Iris pigment epithelial cell (primary cell): ENCODE measurements at regions not wholly inside any gene's neighbourhood (a gene's known extent, or its start where the extent isn't known, plus 50 kb on each side); places are given as distances from the start of the nearest gene placed in this dataset.
"Not testable (repeated sequence)": the region's sequence is repeated elsewhere in the genome, so short reads cannot be mapped to it uniquely, and the experiment has no call there.

Experiments
- DNase-seq: peaks from one replicate; pipeline ENCODE4 v3.0.0-alpha.2; 2011; ENCODE audit warnings: low read depth

DNA sequence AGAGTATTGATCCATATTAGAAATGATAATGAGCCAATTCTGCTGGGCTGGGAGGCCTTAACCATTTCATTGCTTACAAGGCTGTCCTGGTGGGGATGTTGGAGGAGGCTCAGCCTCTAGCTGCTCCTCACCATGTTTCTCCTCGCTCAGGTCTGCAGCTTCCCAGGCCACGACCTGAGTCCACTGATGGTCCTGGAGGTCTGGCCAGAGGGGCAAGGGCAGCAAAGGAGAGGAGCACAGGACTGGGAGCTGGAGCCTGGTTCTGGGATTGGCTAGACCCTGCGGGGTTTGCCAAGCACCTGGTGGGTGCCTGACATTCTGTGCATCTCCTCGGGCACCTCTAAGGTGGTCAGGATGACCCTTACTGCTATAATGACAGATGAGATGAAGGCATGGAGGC lies 92.6 kb downstream of the KIF26A start:
- DNase-seq = no peak

DNA sequence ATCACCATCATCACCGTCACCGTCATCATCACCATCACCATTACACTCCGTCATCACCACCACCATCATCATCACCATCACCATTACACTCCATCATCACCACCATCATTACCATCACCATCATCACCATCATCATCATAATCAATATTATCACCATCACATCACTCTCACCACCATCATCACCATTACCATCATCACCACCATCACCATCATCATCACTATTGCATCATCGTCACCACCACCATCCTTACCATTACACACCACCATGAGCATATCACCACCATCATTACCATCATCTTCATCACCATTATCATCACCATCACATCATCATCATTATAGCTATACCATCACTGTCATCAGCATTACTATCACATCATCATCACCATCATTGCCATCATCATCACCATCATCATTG lies 93.7 kb downstream of the KIF26A start:
- no peak for DNase-seq

DNA sequence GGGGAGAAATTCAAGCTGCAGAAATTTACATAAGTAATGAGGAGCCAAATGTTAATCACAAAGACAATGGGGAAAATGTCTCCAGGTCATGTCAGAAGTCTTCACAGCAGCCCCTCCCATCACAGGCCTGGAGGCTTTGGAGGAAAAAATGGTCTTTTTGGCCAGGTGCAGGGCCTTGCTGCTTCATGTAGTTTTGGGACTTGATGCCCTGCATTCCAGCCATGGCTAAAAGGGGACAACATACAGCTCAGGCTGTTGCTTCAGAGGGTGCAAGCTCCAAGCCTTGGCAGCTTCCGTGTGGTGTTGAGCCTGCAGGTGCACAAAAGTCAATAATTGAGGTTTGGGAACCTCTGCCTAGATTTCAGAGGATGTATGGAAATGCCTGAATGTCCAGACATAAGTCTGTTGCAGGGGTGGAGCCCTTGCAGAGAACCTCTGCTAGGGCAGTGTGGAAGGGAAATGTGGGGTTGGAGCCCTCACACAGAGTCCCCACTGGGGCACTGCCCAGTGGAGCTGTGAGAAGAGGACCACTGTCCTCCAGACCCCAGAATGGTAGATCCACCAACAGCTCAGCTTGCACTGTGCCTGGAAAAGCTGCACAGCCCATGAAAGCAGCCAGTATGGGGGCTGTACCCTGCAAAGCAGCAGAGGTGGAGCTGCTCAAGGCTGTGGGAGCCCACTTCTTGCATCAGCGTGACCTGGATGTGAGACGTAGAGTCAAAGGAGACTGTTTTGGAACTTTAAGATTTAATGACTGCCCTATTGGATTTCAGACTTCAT lies 95.8 kb downstream of the KIF26A start:
- DNase-seq = not testable (repeated sequence)

DNA sequence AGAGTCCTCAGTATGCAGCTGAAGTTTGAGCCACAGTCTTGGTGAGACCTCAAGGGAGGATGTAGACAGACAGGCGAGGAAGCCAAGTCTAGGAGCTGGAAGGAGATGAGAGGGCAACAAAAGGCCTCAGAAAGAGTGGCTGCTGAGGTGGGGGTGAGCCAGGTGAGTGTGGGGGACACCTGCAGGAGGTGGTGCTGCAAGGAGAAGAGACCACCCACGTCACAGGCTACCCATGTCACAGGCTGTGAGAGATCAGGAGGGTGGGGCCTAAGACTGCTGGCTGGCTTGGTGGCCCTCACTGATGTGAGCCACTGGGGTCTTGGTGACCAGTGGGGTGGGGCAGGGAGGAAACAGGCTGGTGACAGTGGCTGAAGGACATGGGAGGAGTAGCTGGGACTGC lies 97.3 kb downstream of the KIF26A start:
- DNase-seq = no peak

DNA sequence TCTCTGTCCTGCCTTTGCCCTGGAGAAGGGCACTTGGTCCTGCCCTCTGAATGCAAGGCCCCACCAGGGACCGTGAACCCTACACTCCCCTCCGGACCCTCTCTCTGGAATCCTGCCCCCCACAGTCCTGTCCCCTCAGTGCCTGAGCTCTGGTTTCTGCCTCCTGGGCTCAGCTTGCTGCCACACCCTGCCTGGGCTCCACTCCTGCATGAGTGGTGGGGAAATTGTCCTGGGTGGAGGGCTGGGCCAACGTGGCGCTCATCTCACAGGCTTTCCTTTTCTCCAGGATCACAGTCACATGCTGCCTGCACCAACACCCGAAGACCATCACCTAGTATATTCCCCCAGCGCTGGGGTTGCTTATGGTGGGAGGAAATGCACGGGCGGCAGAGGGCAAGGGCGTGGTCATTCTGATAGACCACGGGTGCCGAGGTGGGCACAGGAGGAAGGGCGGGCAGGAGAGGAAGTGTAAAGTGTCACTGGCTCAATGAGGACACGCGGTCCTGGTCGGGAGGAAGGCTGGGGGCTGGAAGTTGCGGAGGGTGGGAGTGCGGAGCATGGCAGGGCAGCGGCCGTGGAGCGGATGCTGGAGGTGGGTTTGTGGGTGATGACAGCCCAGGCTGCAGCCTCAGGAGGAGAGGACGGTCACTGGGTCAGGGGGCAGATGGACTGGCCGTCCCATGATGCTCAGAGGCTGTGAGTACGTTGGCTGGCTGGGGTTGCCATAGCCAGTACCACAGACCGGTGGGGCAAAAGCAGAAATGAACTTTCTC lies 99.5 kb downstream of the KIF26A start:
- no peak for DNase-seq

DNA sequence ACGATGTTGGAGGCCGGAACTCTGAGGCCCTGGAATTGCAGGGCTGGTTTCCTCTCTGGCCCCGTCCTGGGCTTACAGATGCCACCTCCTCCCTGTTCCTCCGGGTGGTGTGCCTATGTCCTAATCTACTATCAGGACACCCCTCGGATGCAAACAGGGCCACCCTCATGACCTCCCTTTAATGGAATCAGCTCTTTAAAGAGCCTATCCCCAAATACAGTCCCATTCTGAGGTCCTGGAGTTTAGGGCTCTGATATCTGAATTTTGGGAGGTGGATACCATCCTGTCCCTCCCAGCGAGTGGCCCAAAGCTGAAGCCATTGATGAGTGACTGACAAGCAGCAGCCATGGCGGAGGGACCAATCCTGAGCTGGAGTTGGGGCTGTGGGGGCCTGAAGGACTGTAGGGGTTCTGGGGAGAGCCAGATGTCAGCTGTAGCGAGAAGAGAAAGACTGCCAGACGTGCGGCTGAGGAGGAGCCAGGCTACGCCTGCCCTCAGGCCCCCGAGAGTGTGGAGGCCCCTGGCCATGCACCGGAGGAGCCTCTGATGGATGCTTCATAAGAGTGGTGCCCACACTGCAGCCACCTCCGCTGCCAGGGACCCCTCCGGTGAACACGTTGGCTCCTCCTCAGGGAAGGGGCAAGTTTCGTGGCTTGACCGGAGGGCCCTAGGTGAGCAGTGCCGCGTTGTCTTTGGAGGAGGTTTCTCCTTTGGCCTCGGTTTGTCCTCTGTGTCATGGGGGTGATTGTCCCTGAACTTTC lies 100.2 kb downstream of the KIF26A start:
- no peak for DNase-seq

DNA sequence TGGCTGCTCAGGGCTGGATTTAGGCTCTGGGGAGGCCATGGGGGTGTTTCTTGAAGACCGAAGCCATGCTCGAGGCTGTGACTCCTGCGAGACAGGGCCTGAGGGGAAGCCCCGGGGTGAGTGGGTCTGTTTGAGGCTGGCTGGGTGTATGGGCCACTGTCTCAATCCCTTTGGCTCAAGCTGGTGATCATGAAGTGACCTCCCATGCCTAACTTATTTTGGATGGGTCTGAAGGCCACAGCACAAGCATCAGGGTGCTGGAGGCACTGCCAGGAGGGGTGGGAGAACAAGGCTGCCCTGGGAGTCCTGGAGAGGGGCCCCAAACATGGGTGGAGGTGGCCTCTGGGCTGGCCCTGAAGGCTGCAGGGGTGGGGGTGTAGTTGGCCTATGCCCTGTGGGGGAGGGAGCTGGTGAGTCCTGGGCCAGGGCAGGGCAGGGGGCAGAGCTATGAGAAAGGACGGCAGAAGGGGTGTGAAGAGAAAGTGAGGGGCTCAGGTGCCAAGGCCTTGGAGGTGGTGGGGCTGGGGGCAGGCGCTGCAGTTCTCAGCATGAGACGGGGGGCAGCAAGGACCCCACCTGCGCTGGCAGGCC lies 100.9 kb downstream of the KIF26A start:
- no peak for DNase-seq

DNA sequence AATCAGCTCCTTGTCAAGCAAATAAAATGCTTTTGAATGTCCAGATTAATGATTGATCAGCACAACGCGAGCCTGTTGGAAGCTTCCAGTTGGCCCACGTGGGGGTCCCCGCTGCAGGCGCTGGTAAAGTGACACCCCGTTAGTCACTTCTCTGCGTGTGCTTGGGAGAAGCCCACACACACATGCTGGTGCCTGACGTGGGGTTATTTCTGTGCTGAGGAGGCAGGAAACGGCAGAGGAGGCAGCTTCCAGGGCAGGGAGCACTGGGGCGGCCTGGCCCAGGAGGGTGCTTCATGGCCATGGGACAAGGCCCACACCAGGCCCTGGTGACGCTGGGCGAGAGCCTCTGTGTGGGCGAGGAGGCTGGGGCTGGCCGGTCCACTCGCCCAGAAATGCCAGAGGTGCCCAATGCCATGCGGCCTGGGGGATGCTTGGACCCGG lies 101.5 kb downstream of the KIF26A start:
- DNase-seq = no peak

DNA sequence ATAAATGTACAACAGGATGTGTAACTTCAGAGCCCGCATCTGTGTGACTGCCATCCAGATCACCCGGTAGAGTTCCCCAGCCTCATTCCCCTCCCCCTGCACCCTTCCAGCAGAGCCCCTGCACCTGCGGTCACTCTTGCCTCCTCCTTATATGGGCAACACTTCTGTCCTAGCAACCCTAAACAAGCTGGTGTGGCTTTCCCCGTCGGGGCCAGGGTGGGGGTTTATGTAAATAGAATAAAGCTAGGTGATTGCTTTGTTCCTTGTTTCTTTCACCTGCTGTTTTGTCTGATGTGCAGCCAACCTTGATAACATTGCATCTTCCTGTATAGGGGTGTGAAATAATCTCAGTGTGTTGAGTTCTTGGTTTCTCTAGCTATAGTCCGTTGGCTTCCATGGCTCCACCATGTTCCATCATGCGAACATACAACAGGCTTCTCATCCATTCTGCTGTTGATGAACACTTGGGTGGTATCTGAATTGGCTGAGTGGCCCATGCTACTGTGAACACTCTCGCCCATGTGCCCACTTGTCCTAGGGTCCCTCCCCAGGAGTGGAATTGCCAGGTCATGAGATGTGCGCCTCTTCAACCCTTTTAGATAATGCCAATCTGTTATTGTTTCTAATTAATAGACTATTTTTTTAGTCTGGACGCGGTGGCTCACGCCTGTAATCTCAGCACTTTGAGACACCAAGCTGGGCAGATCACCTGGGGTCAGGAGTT lies 102.2 kb downstream of the KIF26A start:
- no peak for DNase-seq

DNA sequence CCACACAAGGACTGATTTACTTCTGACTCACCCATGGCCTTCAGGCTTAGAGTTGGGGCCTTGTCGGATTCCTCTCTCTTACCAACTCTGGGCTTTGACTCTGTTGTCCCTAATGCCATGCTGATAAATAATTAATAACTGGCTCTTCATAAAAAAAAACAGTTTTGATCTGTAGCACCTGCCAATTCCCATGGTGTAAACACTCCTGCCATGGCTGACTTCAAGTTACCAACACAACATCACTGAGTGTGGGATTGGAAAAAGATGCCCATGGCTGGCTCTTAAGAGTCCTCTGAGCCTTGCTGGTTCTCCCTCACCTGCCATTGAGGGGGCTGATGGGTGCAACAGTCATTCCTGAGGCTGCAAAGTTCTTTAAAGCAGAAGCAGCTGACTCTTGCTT lies 104.8 kb downstream of the KIF26A start:
- no peak for DNase-seq

DNA sequence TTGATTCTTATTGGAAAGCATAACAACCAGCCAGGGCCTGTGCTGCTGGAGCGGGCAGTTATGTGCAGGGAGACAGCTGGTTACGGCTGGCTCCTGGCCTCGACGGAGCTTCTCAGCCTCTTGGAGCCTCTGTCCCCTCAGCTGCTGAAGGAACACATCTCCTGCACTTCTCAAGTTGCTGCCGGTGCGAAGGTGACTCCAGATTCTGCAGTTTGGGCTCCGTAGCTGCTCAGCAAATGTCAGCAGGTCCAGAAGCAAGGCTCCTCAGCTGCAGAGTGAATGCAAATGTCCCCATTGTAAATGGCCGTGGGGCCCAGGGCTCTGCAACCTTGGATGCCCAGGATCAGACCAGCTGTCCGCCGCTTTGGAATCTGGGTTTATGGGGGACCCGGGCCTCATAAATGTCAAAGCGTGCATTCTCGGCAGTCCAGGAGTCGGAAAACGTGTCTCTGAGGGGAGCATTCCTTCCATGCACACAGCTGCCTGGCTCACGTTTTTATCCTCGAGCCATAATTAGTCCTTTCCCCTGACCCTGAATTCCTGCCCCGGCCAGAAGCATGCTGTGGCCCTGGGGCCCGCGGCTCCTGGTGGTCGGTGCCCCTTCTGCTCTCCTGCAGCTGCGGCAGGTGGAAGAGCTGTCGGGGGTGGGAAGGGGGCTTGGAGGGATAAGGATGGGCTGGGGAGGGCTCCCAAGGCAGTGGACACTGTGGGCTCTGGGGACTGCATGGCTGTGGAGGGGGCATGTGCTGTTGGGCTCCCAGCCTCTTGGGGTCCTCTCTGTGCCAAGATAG lies 106.0 kb downstream of the KIF26A start:
- DNase-seq = no peak

DNA sequence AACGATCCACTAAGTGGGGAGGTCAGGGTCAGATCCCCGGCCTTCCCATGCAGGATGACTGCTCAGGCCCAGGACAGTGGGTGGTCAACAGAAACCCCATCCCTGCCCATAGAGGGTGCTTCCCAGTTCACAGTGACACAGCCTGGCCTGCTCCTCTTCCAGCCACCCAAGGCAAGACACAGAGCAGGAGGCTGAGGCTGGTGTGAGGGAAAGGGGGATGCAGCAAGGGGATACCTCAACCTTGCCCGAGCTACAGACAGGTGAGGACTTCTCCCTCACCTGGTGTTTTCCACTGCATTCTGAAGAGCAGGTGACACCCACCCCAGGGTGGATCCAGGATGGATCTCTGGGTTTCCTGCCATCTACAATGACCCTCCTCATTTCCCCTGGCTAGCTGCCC lies 106.7 kb downstream of the KIF26A start:
- DNase-seq = no peak

DNA sequence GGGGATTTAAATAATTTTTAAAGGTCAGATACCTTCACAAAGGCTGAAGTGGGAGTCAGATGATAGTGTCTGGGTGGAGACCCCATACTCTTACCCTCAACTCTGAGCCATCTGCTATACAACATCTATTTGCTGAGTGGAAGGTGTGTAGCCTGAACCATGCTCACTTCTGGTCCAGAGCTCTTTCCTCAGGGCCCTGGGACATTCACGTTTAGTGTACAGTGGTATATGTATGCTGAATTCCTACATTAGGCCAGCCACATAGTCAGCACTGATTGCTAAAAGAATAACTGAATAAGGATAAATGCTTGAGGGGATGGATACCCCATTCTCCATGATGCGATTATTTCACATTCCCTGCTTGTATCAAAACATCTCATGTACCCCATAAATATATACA lies 107.3 kb downstream of the KIF26A start:
- no peak for DNase-seq

DNA sequence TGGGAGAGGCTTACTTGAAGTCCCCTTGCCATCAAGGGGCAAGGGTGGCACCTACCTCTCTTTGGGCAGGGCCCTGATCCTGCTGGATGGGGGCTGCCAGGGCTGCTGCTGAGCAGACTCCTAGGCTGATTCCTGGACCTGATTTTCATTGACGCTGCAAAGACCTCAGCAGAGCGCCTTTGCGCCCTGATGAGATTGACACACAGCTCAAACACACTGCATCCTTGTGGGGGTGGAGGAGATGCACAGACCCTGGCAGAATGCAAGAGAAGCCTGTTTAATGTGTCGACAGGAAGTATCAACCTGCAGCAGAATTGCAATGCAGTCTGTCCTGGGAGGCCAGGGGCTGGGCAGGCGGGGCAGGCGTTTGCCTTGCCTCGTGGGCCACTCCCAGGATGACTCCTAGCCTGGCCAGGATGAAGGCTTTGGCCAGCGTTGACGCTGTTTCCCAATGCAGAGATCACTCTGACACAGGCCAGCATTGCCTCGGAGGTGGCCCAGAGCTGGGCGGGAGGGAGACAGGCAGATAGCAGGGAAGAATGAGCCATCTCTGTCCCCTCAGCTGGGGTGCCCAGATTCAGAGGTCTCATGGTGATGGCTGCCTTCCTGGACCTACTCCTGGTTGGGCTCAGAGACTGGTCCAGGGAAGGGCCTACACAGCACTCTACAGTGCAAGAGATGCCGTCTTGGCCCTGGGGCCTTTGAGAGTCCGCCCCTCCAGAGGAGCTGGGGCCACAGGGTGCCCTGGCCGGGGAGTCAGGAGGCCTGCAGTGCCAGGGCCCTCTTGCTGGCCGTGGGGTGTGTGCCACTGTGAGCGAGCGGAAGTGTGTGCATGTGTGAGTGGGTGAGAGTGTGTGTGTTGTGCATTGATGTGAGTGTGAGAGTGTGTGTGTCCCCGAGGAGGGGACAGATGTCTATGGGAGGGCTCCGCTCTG lies 108.3 kb downstream of the KIF26A start:
- DNase-seq = no peak

DNA sequence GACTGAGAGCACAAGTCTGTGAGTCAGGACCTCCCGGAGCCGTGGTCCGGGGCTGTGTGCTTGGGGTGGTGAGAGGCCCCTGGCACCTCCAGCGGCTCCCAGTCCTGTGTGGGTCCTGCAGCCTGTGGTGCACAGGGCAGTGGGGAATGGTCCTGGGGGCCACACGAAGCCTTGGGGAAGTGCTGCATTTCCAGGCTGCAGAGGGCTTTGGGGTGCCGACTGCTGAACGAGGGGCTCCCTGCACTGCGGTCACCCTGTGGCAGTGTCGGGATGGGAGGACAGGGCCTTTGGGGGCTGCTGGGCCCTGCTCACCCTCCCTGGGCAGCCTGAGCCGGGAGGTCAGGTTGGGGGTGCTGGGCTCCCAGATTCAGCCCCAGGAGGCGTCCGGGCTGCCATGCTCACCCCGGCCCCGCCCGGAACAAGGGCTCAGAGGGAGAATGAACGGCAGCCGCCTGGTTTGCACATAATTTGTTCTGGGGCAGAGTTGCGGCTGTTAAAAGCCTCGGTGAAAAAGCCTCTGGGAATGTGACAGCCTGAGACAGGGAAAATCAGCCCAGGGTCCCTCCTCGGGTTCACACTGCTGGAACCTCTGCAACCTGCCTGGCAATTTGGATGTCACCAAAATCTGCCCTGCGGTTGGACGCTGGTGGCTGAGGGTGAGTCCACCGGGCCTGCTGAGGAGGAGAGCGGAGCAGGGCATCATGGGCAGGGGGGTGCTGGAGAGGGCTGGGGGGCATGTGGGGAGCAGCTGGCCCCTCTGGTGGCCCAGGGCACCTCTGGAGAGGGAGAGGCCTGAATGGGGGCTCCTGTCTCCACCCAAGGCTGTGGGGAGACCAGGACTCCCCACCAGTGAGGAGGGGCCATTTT lies 109.2 kb downstream of the KIF26A start:
- no peak for DNase-seq

DNA sequence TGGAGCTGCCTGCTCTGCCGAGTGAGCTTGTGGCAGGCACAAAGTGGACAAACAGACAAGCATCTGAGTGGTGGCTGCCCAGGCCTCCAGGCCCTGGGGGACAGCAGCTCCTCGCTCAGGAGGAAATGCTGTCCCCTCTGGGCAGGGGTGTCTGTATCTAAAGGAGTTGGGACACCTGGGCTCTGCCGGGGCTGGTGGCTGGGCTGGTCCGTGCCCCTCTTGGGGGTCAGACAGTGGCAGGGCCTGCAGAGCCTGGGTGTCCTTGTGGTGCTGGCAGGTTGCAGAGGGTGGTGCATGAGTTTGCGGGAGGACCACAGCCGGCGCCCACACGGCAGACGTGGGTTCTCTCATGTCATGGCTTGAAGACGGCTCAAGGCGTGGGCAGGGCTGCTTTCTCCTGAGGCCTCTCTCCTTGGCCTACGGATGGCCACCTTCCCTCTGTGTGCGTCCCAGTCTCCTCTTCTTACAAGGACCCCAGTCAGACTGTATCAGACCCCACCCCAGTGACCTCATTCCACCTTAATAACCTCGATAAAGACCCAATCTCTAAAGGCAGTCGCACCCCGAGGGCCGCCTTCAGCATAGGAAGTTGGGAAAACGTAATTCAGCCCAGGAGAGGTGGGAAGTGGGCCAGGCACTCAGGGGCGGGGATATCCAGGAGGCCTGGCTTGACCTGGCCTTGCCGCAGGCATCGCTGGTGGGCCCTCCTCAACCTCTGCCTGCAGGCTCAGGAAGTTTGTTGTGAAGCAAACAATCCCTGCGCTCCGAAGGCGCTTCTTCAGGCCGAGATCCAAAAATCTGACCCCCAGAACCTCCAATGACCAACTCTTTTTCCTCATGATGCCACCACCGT lies 110.0 kb downstream of the KIF26A start:
- no peak for DNase-seq

DNA sequence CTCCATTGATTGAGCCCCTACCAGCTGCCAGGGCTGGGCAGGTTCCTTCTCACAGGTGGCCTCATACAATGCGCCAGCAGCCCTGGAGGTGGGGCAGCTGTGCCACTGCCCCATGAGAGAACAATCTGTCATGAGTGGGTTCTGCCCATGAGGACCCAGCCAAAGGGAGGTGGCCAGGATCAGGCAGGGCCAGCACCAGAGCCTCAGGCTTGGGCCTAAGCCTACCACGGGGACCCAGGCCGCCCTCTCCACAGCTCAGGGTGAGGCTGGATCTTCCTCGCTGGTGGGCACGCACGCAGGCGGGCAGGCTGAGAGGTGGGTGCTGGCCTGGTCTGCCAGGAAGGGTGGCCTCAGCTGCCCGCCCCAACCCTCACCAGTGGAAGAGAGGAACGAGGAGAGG lies 110.7 kb downstream of the KIF26A start:
- no peak for DNase-seq

DNA sequence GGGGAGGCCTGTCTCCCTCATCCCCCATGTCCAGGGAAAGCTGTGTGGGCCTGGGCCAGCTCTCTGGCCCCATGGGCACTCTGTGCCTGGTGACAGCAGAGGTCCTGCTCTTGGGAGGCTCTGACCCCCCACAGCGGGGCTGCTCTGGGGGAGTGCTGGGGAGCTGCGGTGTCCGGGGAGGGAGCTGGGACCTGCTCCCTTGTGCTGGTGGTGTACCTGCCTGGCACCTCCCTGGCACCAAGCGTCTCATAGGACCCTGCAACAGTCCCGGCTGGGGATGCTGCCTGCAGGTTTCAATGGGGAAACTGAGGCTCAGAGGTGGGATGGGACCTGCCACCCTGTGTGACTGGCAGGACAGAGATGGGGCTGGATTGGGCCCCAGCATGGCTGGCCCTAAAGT lies 111.3 kb downstream of the KIF26A start:
- DNase-seq = no peak
